DND-41 (cell line): ENCODE measurements at regions not wholly inside any gene's neighbourhood (a gene's known extent, or its start where the extent isn't known, plus 50 kb on each side); places are given as distances from the start of the nearest gene placed in this dataset.

Experiments used
- ATAC-seq: fragments of 200-7000 bp; cut with Tn5 transposase; 3 replicates; pipeline ENCODE4 v1.9.1; 2021; ENCODE audit warnings: low read depth; ENCODE audit not compliant: insufficient read depth
- DNase-seq: peaks from one replicate; pipeline ENCODE4 v3.0.0-alpha.2; 2020
- H2AFZ ChIP-seq: 2 replicates; pipeline ENCODE4 v1.6.0; 2012; ENCODE audit warnings: low read depth, low read length
- H3K27ac ChIP-seq: 2 replicates; pipeline ENCODE4 v1.5.1; 2012; ENCODE audit warnings: low read length, inconsistent platforms
- H3K27me3 ChIP-seq: fragments of 200-600 bp; sonication (generic); 2 replicates; pipeline ENCODE4 v1.6.0; 2012; ENCODE audit warnings: low read length, mild to moderate bottlenecking, inconsistent platforms; ENCODE audit not compliant: insufficient read depth, poor library complexity
- H3K36me3 ChIP-seq: 2 replicates; pipeline ENCODE4 v1.5.1; 2012; ENCODE audit warnings: low read length, inconsistent platforms; ENCODE audit not compliant: insufficient read depth
- H3K4me1 ChIP-seq: 2 replicates; pipeline ENCODE4 v1.5.1; 2012; ENCODE audit warnings: mild to moderate bottlenecking, low read length; ENCODE audit not compliant: insufficient read depth
- H3K4me2 ChIP-seq: 2 replicates; pipeline ENCODE4 v1.6.0; 2012; ENCODE audit warnings: mild to moderate bottlenecking, moderate library complexity, low read length, inconsistent platforms; ENCODE audit not compliant: insufficient read depth
- H3K4me3 ChIP-seq, 2 experiments: fragments of 200-600 bp in 1 of 2; shearing (Covaris generic) in 1 of 2; 2 replicates each; pipeline ENCODE4 v1.5.1; 2012 to 2016; ENCODE audit warnings: inconsistent platforms in 2 of 2, low read length in 2 of 2, mild to moderate bottlenecking in 2 of 2, low read depth in 1 of 2, moderate library complexity in 1 of 2
- H3K79me2 ChIP-seq: 2 replicates; pipeline ENCODE4 v1.6.0; 2012; ENCODE audit warnings: low read length, inconsistent platforms; ENCODE audit not compliant: insufficient read depth
- H3K9ac ChIP-seq: 2 replicates; pipeline ENCODE4 v1.6.0; 2012; ENCODE audit warnings: low read depth, mild to moderate bottlenecking, inconsistent platforms, low read length, moderate library complexity
- H3K9me3 ChIP-seq: 2 replicates; pipeline ENCODE4 v1.5.1; 2012; ENCODE audit warnings: low read length, moderate library complexity, mild to moderate bottlenecking, inconsistent platforms; ENCODE audit not compliant: insufficient read depth, severe bottlenecking
- H4K20me1 ChIP-seq: 2 replicates; pipeline ENCODE4 v1.6.0; 2012; ENCODE audit warnings: low read length; ENCODE audit not compliant: insufficient read depth
- CTCF ChIP-seq: IDR thresholded peaks from 2 replicates; pipeline ENCODE4 v1.5.1; 2012; ENCODE audit warnings: borderline replicate concordance, low read length, moderate library complexity, mild to moderate bottlenecking; ENCODE audit not compliant: poor library complexity, severe bottlenecking; ENCODE audit errors: extremely low read depth
- EZH2 ChIP-seq: IDR thresholded peaks from 3 replicates; pipeline ENCODE4 v1.6.1; 2012; ENCODE audit warnings: borderline replicate concordance, low read depth, mild to moderate bottlenecking, moderate library complexity, low read length, inconsistent platforms; ENCODE audit not compliant: severe bottlenecking

- Histone ChIP-seq H3K27ac (no peak overlapping the region), H4K20me1 (no peaks in the 10 kb centered on the region), H3K9me3 (no peaks in the 10 kb centered on the region), H3K4me1 (no peaks in the 10 kb centered on the region), H3K9ac (no peak overlapping the region), H2AFZ (no peak overlapping the region), H3K4me2 (no peak overlapping the region), H3K27me3 (no peaks in the 10 kb centered on the region), H3K4me3 (no peak overlapping the region), H3K36me3 (no peaks in the 10 kb centered on the region), H3K79me2 (no peaks in the 10 kb centered on the region)
- no peak for TF ChIP-seq CTCF
- TF ChIP-seq EZH2: no peak
- DNase-seq (no peak), ATAC-seq (no peak)
Observed at GRCh38 chr4:136136601-136137000, 1395.7 kb downstream of the PCDH18 start.

- Histone ChIP-seq H2AFZ (no peak overlapping the region), H3K27ac (no peak overlapping the region), H3K4me2 (no peak overlapping the region), H3K9ac (no peak overlapping the region), H3K4me3 (no peak overlapping the region), H3K27me3 (no peaks in the 10 kb centered on the region), H3K79me2 (no peaks in the 10 kb centered on the region), H3K36me3 (no peaks in the 10 kb centered on the region), H4K20me1 (no peaks in the 10 kb centered on the region), H3K9me3 (no peaks in the 10 kb centered on the region), H3K4me1 (no peaks in the 10 kb centered on the region)
- DNase-seq: no peak
- no peak for ATAC-seq
- TF ChIP-seq EZH2: no peak
- TF ChIP-seq CTCF: no peak
Observed at GRCh38 chr4:136124251-136124745, 1408.0 kb downstream of the PCDH18 start.

GRCh38 chr4:136121426-136121825, 1410.9 kb downstream of the PCDH18 start:
- DNase-seq: no peak

More at GRCh38 chr4:136121426-136121825, 1410.9 kb downstream of the PCDH18 start:
- Histone ChIP-seq H3K4me2 (no peak overlapping the region), H3K4me3 (no peak overlapping the region), H3K27me3 (no peaks in the 10 kb centered on the region), H2AFZ (no peak overlapping the region), H3K9me3 (no peaks in the 10 kb centered on the region), H4K20me1 (no peaks in the 10 kb centered on the region), H3K4me1 (no peaks in the 10 kb centered on the region), H3K36me3 (no peaks in the 10 kb centered on the region), H3K9ac (no peak overlapping the region), H3K27ac (no peak overlapping the region), H3K79me2 (no peaks in the 10 kb centered on the region)
- no peak for TF ChIP-seq CTCF
- TF ChIP-seq EZH2: no peak
- no peak for ATAC-seq
